PFSK-1 (cell line): ENCODE measurements at regions not wholly inside any gene's neighbourhood (a gene's known extent, or its start where the extent isn't known, plus 50 kb on each side); places are given as distances from the start of the nearest gene placed in this dataset.

Experiments
- FOXP2 ChIP-seq: optimal IDR thresholded peaks from 2 replicates; pipeline ENCODE3; 2011; ENCODE audit warnings: borderline replicate concordance, control low read depth, inconsistent platforms; ENCODE audit not compliant: insufficient read depth; ENCODE audit errors: extremely low read length, extremely low read depth
- POLR2AphosphoS5 ChIP-seq: IDR thresholded peaks from 2 replicates; pipeline ENCODE4 v1.6.1; 2012; ENCODE audit warnings: low read depth, mild to moderate bottlenecking, control low read depth, low read length, moderate library complexity
- REST ChIP-seq, 2 experiments: IDR thresholded peaks; 2 replicates each; pipeline versions ENCODE4 v1.6.1 to v1.8.0; 2011 to 2012; ENCODE audit warnings: low read depth in 2 of 2, low read length in 2 of 2, control low read depth in 1 of 2, inconsistent platforms in 1 of 2, mild to moderate bottlenecking in 1 of 2, moderate library complexity in 1 of 2; ENCODE audit not compliant: insufficient read depth in 1 of 2
- SIN3A ChIP-seq: IDR thresholded peaks from 2 replicates; pipeline ENCODE4 v1.6.1; 2012; ENCODE audit warnings: mild to moderate bottlenecking, low read length, moderate library complexity, borderline replicate concordance; ENCODE audit not compliant: insufficient read depth
- TAF1 ChIP-seq: IDR thresholded peaks from 2 replicates; pipeline ENCODE4 v1.6.1; 2012; ENCODE audit warnings: low read length, control low read depth, borderline replicate concordance; ENCODE audit not compliant: insufficient read depth

- TF ChIP-seq FOXP2 (no peak), SIN3A (no peak), REST (IDR thresholded peaks at IDR 0.05; ENCODE audit: insufficient read depth in 1 of 2, low read depth in 2 of 2, low read length in 2 of 2) (no peak), TAF1 (no peak), POLR2AphosphoS5 (no peak)
These were observed 85.5 kb upstream of the CACUL1 start for GRCh38 chr10:118840071-118840775.

- TF ChIP-seq FOXP2 (no peak), SIN3A (no peak), POLR2AphosphoS5 (no peak), REST (IDR thresholded peaks at IDR 0.05; ENCODE audit: insufficient read depth in 1 of 2, low read depth in 2 of 2, low read length in 2 of 2) (no peak), TAF1 (no peak)
These were observed 86.2 kb upstream of the CACUL1 start for GRCh38 chr10:118840776-118841468.

GRCh38 chr10:118841881-118842605, 87.3 kb upstream of the CACUL1 start:
- no peak for TF ChIP-seq SIN3A

GRCh38 chr10:118842843-118843624, 88.3 kb upstream of the CACUL1 start:
- TF ChIP-seq SIN3A (no peak), FOXP2 (no peak), TAF1 (no peak), REST (IDR thresholded peaks at IDR 0.05; ENCODE audit: insufficient read depth in 1 of 2, low read depth in 2 of 2, low read length in 2 of 2) (no peak), POLR2AphosphoS5 (no peak)

GRCh38 chr10:118843647-118844265, 89.0 kb upstream of the CACUL1 start:
- TF ChIP-seq POLR2AphosphoS5 (no peak), SIN3A (no peak), REST (IDR thresholded peaks at IDR 0.05; ENCODE audit: insufficient read depth in 1 of 2, low read depth in 2 of 2, low read length in 2 of 2) (no peak), FOXP2 (no peak), TAF1 (no peak)
